ENCODE measurements at regions not wholly inside any gene's neighbourhood (a gene's known extent, or its start where the extent isn't known, plus 50 kb on each side); places are given as distances from the start of the nearest gene placed in this dataset.

GRCh38 chr16:85500220-85500619 lies 112.9 kb upstream of the GSE1 start:
- no peak overlapping the region for H4K8ac ChIP-seq (ENCODE audit: low read depth in 2 of 2, low read length in 2 of 2)
- peaks cover 7% of the 10 kb centered on the region; the same call in 1 of the 2 replicates for H3K9me1 ChIP-seq (ENCODE audit: insufficient read depth, low read length)
- no peak for ATAC-seq (ENCODE audit: low read depth)
- H3K14ac ChIP-seq (replicated peaks; ENCODE audit: low read depth, low read length), result no peak overlapping the region
- H3K18ac ChIP-seq (ENCODE audit: low read depth, low read length), result no peak overlapping the region
- 100% methylated on average over 2 of the region's 12 CpGs; no CpG with 5 or more reads in 1 of the 2 experiments for WGBS, 2 experiments (ENCODE audit: extremely low coverage in 2 of 2, insufficient read length in 1 of 2)
- intact Hi-C loops (cut with micrococcal nuclease) (no loop called here), dilution Hi-C loops (cut with HindIII; ENCODE audit: low sequenced_read_pairs, unreplicated experiment) (no loop called here), in situ Hi-C loops (cut with MboI; ENCODE audit: low sequenced_read_pairs) (no loop called here)
- TF ChIP-seq, protein P1, sequence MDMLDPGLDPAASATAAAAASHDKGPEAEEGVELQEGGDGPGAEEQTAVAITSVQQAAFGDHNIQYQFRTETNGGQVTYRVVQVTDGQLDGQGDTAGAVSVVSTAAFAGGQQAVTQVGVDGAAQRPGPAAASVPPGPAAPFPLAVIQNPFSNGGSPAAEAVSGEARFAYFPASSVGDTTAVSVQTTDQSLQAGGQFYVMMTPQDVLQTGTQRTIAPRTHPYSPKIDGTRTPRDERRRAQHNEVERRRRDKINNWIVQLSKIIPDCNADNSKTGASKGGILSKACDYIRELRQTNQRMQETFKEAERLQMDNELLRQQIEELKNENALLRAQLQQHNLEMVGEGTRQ (IDR thresholded peaks at IDR 0.05; ENCODE audit: low read depth, low read length), result no peak
- TF ChIP-seq ELK1 (IDR thresholded peaks at IDR 0.05; ENCODE audit: borderline replicate concordance, low read depth, low read length), result no peak
- TF ChIP-seq MAZ (IDR thresholded peaks at IDR 0.05; ENCODE audit: borderline replicate concordance, low read depth, low read length), result no peak
- no peak for TF ChIP-seq RCOR1 (IDR thresholded peaks at IDR 0.05; ENCODE audit: insufficient replicate concordance, low read length)
- no peak for TF ChIP-seq BHLHE40 (IDR thresholded peaks at IDR 0.05; ENCODE audit: low read depth, low read length)
- no peak for TF ChIP-seq MXI1 (IDR thresholded peaks at IDR 0.05; ENCODE audit: borderline replicate concordance, low read depth, low read length)
- no peak for TF ChIP-seq RAD21 (IDR thresholded peaks at IDR 0.05; ENCODE audit: low read length)
- no peak for TF ChIP-seq SMC3 (IDR thresholded peaks at IDR 0.05; ENCODE audit: low read depth, low read length)
- no peak for TF ChIP-seq RFX5 (IDR thresholded peaks at IDR 0.05; ENCODE audit: low read depth, low read length)
- no peak for TF ChIP-seq POLR2A (IDR thresholded peaks at IDR 0.05; ENCODE audit: low read depth, low read length)
- no peak for TF ChIP-seq CHD1 (IDR thresholded peaks at IDR 0.05; ENCODE audit: low read depth, low read length)
- TF ChIP-seq, protein P2, sequence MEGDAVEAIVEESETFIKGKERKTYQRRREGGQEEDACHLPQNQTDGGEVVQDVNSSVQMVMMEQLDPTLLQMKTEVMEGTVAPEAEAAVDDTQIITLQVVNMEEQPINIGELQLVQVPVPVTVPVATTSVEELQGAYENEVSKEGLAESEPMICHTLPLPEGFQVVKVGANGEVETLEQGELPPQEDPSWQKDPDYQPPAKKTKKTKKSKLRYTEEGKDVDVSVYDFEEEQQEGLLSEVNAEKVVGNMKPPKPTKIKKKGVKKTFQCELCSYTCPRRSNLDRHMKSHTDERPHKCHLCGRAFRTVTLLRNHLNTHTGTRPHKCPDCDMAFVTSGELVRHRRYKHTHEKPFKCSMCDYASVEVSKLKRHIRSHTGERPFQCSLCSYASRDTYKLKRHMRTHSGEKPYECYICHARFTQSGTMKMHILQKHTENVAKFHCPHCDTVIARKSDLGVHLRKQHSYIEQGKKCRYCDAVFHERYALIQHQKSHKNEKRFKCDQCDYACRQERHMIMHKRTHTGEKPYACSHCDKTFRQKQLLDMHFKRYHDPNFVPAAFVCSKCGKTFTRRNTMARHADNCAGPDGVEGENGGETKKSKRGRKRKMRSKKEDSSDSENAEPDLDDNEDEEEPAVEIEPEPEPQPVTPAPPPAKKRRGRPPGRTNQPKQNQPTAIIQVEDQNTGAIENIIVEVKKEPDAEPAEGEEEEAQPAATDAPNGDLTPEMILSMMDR (conservative IDR thresholded peaks at IDR 0.05; ENCODE audit: low read depth, low read length), result no peak
- no peak for TF ChIP-seq MAFK (IDR thresholded peaks at IDR 0.05; ENCODE audit: low read depth, low read length)
- no peak for TF ChIP-seq CEBPB (IDR thresholded peaks at IDR 0.05; ENCODE audit: low read depth, low read length)
- no peak for TF ChIP-seq NFE2L2 (IDR thresholded peaks at IDR 0.05; ENCODE audit: low read depth, low read length)
- no peak for TF ChIP-seq FOS (IDR thresholded peaks at IDR 0.05; ENCODE audit: low read depth, low read length)
- no peaks in the 10 kb centered on the region for H3K36me3 ChIP-seq (ENCODE audit: control insufficient read depth, insufficient read depth, low read length)
- H4K91ac ChIP-seq (ENCODE audit: insufficient read depth, low read depth, low read length), result no peak overlapping the region
- peaks cover 7 to 18% of the 10 kb centered on the region in 2 experiments; a peak in 3 of 4 replicates for H3K79me1 ChIP-seq (ENCODE audit: low read depth in 1 of 2, low read length in 2 of 2)
- H2BK5ac ChIP-seq (ENCODE audit: low read depth, low read length, poor library complexity, severe bottlenecking), result no peak overlapping the region
- no peak for DNase-seq
- H2AFZ ChIP-seq (replicated peaks; ENCODE audit: low read length, poor library complexity), result no peak overlapping the region
- POLR2A ChIA-PET (ENCODE audit: unreplicated experiment), result no interaction called here
- no peak overlapping the region for H3K4ac ChIP-seq (ENCODE audit: low read depth, low read length)
- no peak overlapping the region for H2AK5ac ChIP-seq (ENCODE audit: low read depth, low read length)
- no peak overlapping the region for H2BK20ac ChIP-seq (ENCODE audit: low read depth, low read length)
- no peak overlapping the region for H3K27ac ChIP-seq (ENCODE audit: insufficient read depth, low read length)
- H2BK120ac ChIP-seq (ENCODE audit: low read depth, low read length), result no peak overlapping the region
- BruUV-seq (replicated peaks), result no TSS peak
- H4K5ac ChIP-seq (ENCODE audit: low read depth, low read length), result no peak overlapping the region
- H3K4me1 ChIP-seq (ENCODE audit: control insufficient read depth, insufficient read depth, low read length), result no peaks in the 10 kb centered on the region
- no peak overlapping the region for H3K56ac ChIP-seq (ENCODE audit: extremely low read depth, insufficient read depth, low read length)
- H3K9me3 ChIP-seq (ENCODE audit: control insufficient read depth, insufficient read depth, low read length), result no peaks in the 10 kb centered on the region
- H2AK9ac ChIP-seq (replicated peaks; ENCODE audit: low read depth, low read length, poor library complexity), result no peak overlapping the region
- CTCF ChIA-PET, result no interaction called here
- no peak overlapping the region for H2BK15ac ChIP-seq (ENCODE audit: low read depth, low read length)
- H3K9ac ChIP-seq (ENCODE audit: low read depth, low read length), result no peak overlapping the region
- H3K23ac ChIP-seq (ENCODE audit: low read depth, low read length), result no peak overlapping the region
- peaks cover 18% of the 10 kb centered on the region for H4K20me1 ChIP-seq (ENCODE audit: insufficient read depth, low read length)
- H3K27me3 ChIP-seq (ENCODE audit: control insufficient read depth, insufficient read depth, low read length), result no peaks in the 10 kb centered on the region
- no peak overlapping the region for H3K4me2 ChIP-seq (ENCODE audit: low read depth, low read length)
- no peak overlapping the region for H3K4me3 ChIP-seq (ENCODE audit: insufficient read depth, low read depth, low read length)

Measured in IMR-90 (cell line).